ENCODE measurements at regions not wholly inside any gene's neighbourhood (a gene's known extent, or its start where the extent isn't known, plus 50 kb on each side); places are given as distances from the start of the nearest gene placed in this dataset.

- DNase-seq: no peak
- intact Hi-C loops (cut with DNase I): no loop called here
Measured at GRCh38 chr5:180411948-180412347, 58.8 kb upstream of the GFPT2 start.

DNA sequence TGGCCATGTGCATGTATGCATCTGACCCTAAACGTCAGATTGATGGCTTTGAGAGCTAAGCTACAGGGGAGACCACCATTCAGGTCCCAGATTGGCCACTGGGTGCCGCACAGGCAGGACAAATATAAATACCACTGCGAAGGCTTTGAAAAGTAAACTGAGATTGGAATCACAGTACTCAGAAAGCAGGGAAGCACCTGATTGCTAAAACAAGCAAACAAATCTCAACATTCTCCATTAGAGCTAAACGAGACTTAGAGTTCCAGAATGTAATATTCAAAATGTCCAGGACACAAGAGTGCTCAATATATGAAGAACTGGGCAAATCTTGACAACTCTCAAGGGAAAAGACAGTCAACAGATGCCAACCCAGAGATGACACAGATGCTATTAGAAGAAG, 61.0 kb upstream of the GFPT2 start:
- intact Hi-C loops (cut with DNase I): no loop called here
- no peak for DNase-seq

DNA sequence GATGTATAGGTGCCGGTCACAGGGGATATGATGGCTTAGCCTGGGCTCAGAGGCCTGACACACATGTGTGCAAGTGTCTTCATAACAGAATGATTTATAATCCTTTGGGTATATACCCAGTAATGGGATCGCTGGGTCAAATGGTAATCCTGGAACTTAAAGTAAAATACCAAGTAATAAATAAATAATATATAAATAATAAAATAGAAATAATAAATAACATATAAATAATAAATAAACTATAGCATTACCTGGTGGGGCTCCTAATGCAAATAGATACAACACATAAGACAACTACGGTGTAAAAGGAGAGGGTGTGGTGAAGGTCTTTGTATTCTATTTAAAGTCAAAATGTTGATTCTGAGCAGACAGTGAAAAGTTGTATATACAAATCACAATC, 68.5 kb upstream of the GFPT2 start:
- DNase-seq: no peak
- intact Hi-C loops (cut with DNase I): no loop called here

- DNase-seq: no peak
- intact Hi-C loops (cut with DNase I): no loop called here
Measured at GRCh38 chr5:180423133-180423532, 70.0 kb upstream of the GFPT2 start.

GRCh38 chr5:180423598-180423997, 70.5 kb upstream of the GFPT2 start:
- DNase-seq: no peak
- intact Hi-C loops (cut with DNase I): no loop called here

- no peak for DNase-seq
- intact Hi-C loops (cut with DNase I): no loop called here
Measured at GRCh38 chr5:180424094-180424493, 70.1 kb upstream of the CNOT6 start.

- intact Hi-C loops (cut with DNase I): no loop called here
- no peak for DNase-seq
Measured at GRCh38 chr5:180428598-180428997, 65.6 kb upstream of the CNOT6 start.

DNA sequence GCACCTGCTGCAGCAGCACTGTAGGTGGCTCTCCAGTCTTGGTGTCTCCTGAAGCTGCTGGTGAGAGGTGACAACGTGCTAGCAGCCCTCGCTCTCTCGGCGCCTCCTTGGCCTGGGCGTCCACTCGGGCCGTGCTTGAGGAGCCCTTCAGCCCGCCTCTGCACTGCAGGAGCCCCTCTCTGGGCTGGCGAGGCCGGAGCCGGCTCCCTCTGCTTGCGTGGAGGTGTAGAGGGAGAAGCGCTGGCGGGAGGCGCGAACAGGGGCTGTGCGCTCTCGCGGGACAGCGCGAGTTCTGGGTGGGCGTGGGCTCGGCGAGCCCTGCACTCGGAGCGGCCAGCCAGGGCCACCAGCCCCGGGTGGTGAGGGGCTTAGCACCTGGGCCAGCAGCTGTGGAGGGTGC, 62.2 kb upstream of the CNOT6 start:
- intact Hi-C loops (cut with DNase I): loop anchor here (2.0 kb wide), 1 partner anchor 139 kb away; the partner anchor contains the start of gene MAPK9
- no peak for DNase-seq

DNA sequence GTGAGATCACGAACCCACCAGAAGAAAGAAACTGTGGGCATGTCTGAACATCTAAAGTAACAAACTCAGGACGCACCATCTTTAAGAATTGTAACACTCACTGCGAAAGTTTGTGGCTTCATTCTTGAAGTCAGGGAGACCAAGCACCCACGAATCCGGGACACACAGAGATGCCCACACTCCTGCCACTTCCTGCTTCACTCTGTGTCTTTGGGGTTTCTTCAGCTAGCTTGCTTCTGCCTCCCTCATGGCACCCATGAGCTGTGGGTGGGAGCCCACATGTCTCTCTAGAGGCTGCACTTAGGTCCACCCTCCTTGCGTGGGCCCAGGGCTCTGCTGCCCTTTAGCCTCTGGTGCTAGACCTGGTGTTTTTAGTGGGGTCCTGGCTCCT, 61.2 kb upstream of the CNOT6 start:
- intact Hi-C loops (cut with DNase I): no loop called here

GRCh38 chr5:180435594-180435993, 58.6 kb upstream of the CNOT6 start:
- no peak for DNase-seq
- intact Hi-C loops (cut with DNase I): no loop called here

More for the DNA sequence above, 61.2 kb upstream of the CNOT6 start:
- DNase-seq: no peak

- intact Hi-C loops (cut with DNase I): no loop called here
- no peak for DNase-seq
Measured at GRCh38 chr5:180436275-180436674, 57.9 kb upstream of the CNOT6 start.

- DNase-seq: no peak
- intact Hi-C loops (cut with DNase I): no loop called here
Measured at GRCh38 chr5:180436936-180437335, 57.2 kb upstream of the CNOT6 start.

- intact Hi-C loops (cut with DNase I): no loop called here
Measured at GRCh38 chr5:180437336-180437735, 56.8 kb upstream of the CNOT6 start.

DNA sequence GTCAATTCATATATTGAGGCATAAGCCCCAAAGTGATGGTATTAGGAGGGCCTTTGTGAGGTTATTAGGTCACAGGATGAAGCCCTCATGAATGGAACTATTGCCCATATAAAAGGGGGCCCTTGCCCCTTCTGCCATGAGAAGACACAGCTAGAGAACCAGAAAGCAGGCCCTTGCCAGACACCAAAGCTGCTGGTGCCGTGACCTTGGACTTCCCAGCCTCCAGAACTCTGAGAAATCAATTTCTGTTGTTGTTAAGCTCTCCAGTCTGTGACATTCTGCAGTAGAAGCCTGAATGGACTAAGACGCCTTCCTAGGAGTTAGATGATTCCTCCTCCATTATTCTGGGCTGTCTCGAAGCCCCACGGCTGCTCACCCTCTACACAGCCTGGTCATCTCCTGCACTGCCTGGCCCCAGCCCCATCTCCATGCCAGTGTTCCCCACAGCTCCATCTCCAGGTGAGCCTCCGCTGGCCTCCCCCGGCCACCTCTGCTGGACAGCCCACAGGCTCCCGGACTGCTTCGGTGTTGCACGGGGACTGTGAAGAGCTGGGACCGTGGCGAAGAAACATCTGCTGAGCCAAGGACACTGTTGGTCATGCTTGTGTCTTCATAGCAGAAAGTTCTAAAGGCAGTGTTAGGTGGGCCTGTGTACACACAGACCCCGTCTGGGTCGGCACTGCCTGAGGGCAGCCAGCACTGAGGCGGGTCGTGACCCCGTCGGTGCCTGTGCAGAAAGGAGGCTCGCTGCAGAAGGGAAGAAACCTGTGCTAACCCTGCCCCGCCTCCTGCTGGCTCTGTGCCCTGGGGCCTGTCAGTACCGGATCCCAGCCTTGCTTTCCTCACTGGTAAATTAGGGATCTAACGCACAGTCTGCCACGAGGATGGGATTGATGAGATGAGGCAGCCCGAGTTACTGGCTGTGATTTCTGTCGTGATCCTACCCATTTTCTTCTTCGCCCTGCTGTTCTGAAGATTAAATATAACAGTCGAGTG, 55.1 kb upstream of the CNOT6 start:
- DNase-seq: no peak
- intact Hi-C loops (cut with DNase I): no loop called here

More at GRCh38 chr5:180437336-180437735, 56.8 kb upstream of the CNOT6 start:
- DNase-seq: no peak

DNA sequence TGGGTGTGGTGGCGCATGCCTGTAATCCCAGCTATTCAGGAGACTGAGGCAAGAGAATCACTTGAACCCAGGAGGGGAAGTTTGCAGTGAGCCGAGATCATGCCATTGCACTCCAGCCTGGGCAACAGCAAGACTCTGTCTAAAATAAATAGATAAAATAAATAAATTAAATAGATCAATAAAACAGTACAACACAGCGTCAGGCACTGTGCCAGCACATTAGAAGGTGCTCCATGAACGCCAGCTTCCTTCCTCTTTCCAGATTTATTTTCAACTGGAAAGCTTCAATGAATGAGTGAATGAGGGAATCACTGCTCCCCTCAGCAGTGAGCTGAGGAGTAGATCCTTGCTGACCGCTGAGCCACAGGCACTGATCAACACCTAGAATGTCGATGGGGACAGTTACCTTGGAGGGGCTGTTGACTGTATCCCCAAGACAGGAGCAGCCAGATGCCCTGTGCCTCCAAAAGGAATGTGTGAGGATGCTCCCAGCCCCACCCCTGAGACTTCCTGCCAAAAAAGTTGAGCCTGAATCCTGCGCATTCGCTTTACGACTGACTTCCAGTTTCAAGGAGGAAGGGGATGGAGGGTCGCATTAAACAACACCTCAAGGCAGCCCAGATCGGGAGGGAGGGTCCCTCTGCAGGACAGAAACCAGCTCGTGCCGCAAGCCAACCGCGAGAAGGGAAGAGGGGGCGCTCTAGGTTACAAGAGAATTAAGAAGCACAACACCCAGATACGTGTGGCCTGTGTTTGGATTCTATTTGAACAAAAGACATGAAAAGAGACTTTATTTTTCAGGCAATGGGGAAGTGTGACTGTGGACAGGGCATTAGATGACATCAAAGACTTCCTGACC, 54.0 kb upstream of the CNOT6 start:
- intact Hi-C loops (cut with DNase I): no loop called here
- no peak for DNase-seq

GRCh38 chr5:180441564-180442051, 52.6 kb upstream of the CNOT6 start:
- intact Hi-C loops (cut with DNase I): no loop called here
- no peak for DNase-seq

Data from posterior cingulate gyrus (tissue), 11 donors.